GM15510 (cell line): ENCODE measurements at regions not wholly inside any gene's neighbourhood (a gene's known extent, or its start where the extent isn't known, plus 50 kb on each side); places are given as distances from the start of the nearest gene placed in this dataset.

Experiments
- POLR2A ChIP-seq: IDR thresholded peaks from 3 replicates; pipeline ENCODE4 v1.6.1; 2011; ENCODE audit warnings: borderline replicate concordance; ENCODE audit not compliant: insufficient read length; ENCODE audit errors: extremely low read depth

- TF ChIP-seq POLR2A = no peak
Measured at GRCh38 chr22:47851586-47851985, 1089.1 kb downstream of the TBC1D22A start.

GRCh38 chr22:47850644-47851151 is 1088.2 kb downstream of the TBC1D22A start:
- no peak for TF ChIP-seq POLR2A

- no peak for TF ChIP-seq POLR2A
Measured at GRCh38 chr22:47849576-47849975, 1087.1 kb downstream of the TBC1D22A start.

- no peak for TF ChIP-seq POLR2A
Measured at GRCh38 chr22:47848184-47848920, 1085.9 kb downstream of the TBC1D22A start.

- no peak for TF ChIP-seq POLR2A
Measured at GRCh38 chr22:47847131-47847890, 1084.9 kb downstream of the TBC1D22A start.

GRCh38 chr22:47846206-47846605 is 1083.8 kb downstream of the TBC1D22A start:
- TF ChIP-seq POLR2A = no peak

GRCh38 chr22:47842119-47842518 is 1079.7 kb downstream of the TBC1D22A start:
- no peak for TF ChIP-seq POLR2A

GRCh38 chr22:47841156-47841555 is 1078.7 kb downstream of the TBC1D22A start:
- no peak for TF ChIP-seq POLR2A

GRCh38 chr22:47839595-47840227 is 1077.3 kb downstream of the TBC1D22A start:
- no peak for TF ChIP-seq POLR2A

GRCh38 chr22:47837703-47838102 is 1075.3 kb downstream of the TBC1D22A start:
- TF ChIP-seq POLR2A = no peak

GRCh38 chr22:47836957-47837356 is 1074.5 kb downstream of the TBC1D22A start:
- TF ChIP-seq POLR2A = no peak

- TF ChIP-seq POLR2A = no peak
Measured at GRCh38 chr22:47835726-47836125, 1073.3 kb downstream of the TBC1D22A start.

GRCh38 chr22:47826016-47826415 is 1063.6 kb downstream of the TBC1D22A start:
- no peak for TF ChIP-seq POLR2A

GRCh38 chr22:47822422-47822821 is 1060.0 kb downstream of the TBC1D22A start:
- TF ChIP-seq POLR2A = no peak

GRCh38 chr22:47818496-47818895 is 1056.0 kb downstream of the TBC1D22A start:
- no peak for TF ChIP-seq POLR2A
